ENCODE measurements at regions not wholly inside any gene's neighbourhood (a gene's known extent, or its start where the extent isn't known, plus 50 kb on each side); places are given as distances from the start of the nearest gene placed in this dataset.

DNA sequence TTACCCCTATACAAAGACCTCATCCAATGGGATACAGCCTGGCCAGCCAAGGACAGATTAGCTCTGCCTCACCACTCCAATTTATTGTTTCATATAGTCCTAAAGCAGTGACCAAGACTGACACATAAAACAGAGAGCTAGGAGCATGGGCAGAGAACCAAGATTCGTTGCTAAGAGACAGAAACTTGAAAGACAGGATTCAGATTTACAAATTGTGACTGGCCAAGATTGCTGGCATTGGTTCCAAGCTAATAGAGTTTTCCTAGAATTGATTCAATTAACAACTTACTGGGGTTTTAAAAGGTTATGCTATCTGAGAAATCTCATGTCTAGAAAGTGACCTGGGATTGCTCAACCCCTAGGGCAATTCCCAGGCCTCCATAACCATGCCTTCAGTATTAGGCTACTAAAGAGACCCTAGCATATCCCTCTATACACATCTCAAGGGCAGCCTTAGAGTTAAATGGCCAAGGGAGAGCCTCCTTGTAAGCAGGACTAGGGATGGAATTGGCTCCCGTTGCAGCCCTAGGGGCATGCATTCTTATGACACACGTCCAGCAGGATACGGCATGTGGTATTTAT, 75.6 kb downstream of the ICOS start:
- TF ChIP-seq, protein P1, sequence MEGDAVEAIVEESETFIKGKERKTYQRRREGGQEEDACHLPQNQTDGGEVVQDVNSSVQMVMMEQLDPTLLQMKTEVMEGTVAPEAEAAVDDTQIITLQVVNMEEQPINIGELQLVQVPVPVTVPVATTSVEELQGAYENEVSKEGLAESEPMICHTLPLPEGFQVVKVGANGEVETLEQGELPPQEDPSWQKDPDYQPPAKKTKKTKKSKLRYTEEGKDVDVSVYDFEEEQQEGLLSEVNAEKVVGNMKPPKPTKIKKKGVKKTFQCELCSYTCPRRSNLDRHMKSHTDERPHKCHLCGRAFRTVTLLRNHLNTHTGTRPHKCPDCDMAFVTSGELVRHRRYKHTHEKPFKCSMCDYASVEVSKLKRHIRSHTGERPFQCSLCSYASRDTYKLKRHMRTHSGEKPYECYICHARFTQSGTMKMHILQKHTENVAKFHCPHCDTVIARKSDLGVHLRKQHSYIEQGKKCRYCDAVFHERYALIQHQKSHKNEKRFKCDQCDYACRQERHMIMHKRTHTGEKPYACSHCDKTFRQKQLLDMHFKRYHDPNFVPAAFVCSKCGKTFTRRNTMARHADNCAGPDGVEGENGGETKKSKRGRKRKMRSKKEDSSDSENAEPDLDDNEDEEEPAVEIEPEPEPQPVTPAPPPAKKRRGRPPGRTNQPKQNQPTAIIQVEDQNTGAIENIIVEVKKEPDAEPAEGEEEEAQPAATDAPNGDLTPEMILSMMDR (IDR thresholded peaks at IDR 0.05; ENCODE audit: insufficient read depth, low read length, poor library complexity, severe bottlenecking) = no peak
- TF ChIP-seq EZH2phosphoT487 (conservative IDR thresholded peaks at IDR 0.05; ENCODE audit: low read length) = no peak
